Right hindlimb (tissue), 1 donor: ENCODE measurements at regions not wholly inside any gene's neighbourhood (a gene's known extent, or its start where the extent isn't known, plus 50 kb on each side); places are given as distances from the start of the nearest gene placed in this dataset.
"Not testable (repeated sequence)": the region's sequence is repeated elsewhere in the genome, so short reads cannot be mapped to it uniquely, and the experiment has no call there.

Experiments used
- DNase-seq: peaks from one replicate; pipeline ENCODE4 v3.0.0-alpha.2; 2018

DNA sequence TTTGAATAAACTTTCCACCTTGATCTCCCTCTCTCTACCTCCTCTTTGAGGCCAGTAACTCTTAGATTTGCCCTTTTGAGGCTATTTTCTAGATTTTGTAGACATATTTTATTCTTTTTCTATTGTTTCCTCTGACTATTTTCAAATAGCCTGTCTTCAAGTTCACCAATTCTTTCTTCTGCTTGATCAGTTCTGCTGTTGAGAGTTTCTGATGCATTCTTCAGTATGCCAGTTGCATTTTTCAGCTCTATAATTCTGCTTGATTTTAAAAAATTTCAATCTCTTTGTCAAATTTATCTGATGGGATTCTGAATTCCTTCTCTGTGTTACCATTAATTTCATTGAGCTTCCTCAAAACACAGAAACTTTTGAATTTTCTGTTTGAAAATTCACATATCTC is 257.5 kb downstream of the HAPSTR1 start:
- no peak for DNase-seq

DNA sequence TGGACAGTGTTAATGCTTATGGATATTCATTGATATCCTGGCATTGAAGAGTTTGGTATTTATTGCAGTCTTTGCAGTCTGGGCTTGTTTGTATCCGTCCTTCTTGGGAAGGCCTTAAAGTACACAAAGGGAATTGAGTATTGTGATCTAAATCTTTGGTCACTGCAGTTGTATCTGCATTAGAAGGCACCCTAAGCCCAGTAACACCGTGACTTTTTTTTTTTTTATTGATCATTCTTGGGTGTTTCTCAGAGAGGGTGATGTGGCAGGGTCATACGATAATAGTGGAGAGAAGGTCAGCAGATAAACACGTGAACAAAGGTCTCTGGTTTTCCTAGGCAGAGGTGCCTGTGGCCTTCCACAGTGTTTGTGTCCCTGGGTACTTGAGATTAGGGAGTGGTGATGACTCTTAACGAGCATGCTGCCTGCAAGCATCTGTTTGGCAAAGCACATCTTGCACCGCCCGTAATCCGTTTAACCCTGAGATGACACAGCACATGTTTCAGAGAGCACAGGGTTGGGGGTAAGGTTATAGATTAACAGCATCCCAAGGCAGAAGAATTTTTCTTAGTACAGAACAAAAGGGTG is 258.0 kb downstream of the HAPSTR1 start:
- not testable (repeated sequence) for DNase-seq

DNA sequence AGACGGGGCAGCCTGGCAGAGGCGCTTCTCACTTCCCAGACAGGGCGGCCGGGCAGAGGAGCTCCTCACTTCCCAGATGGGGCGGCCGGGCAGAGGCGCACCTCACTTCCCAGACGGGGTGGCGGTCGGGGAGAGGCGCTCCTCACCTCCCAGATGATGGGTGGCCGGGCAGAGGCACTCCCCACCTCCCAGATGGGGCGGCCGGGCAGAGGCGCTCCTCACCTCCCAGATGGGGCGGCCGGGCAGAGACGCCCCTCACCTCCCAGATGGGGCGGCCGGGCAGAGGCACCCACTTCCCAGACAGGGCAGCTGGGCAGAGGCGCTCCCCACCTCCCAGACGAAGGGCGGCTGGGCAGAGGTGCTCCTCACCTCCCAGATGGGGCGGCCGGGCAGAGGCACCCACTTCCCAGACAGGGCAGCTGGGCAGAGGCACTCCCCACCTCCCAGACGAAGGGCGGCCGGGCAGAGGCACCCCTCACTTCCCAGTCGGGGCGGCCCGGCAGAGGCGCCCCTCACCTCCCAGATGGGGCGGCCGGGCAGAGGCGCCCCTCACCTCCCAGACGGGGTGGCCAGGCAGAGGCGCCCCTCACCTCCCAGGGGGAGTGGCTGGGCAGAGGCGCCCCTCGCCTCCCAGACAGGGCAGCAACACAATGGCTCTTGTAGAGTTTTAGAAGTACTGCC is 258.8 kb downstream of the HAPSTR1 start:
- DNase-seq = not testable (repeated sequence)

DNA sequence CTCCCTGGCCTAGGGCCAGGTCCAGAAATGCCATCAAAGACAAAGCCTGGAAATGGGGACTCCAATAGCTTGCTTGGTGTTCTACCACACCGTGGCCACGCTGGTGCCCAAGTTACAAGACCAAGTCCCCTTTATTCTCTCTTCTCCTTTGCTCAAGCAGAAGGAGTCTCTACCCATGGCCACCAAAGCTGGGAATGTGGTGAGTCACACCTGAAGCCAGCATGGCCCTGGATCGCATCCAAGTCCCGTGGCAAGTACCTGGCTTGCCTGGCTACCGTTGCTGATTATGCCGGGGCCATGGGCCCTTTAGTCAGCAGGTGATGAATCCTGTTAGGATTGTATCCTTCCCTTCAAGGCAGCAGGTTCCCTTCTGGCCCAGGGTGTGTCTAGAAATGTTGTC is 260.0 kb downstream of the HAPSTR1 start:
- no peak for DNase-seq

GRCh38 chr16:9351841-9352434 is 260.5 kb downstream of the HAPSTR1 start:
- no peak for DNase-seq

DNA sequence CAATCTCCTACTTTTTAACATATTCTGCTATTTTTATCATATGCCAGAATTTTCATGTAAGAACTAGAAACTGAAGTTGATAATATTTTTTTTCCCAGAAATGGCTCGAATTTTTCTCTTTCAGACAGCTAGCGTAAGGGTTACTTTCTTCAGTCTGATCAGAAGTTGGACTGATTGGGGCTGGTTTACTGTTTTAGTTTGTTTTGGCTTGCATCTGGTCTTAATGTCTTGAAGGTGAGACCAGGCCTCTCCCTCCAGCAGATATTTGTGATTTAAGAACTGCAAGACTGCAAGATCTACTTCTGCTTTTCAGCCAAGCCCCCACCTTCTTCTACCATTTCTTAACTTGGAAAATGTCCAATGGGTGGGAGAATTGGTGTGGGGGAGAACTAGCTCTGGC is 266.4 kb downstream of the HAPSTR1 start:
- DNase-seq = no peak

GRCh38 chr16:9360075-9360474 is 268.6 kb downstream of the HAPSTR1 start:
- no peak for DNase-seq

- no peak for DNase-seq
Measured at GRCh38 chr16:9362050-9362449, 270.6 kb downstream of the HAPSTR1 start.

DNA sequence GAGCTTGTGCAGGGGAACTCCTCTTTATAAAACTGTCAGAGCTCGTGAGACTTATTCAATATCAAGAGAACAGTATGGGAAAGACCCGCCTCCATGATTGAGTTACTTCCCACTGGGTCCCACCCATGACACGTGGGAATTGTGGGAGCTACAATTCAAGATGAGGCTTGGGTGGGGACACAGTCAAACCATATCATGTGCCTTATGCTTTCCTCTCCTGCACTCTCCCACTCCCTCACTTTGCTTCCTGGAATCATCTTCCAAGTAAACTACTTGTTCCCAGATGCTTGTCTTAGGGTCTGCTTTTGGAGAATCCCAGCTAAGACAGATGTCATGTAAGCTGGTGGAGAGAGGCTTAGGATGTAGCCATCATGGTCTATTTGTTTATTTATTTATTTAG is 271.2 kb downstream of the HAPSTR1 start:
- no peak for DNase-seq

- no peak for DNase-seq
Measured at GRCh38 chr16:9363520-9363919, 272.1 kb downstream of the HAPSTR1 start.

DNA sequence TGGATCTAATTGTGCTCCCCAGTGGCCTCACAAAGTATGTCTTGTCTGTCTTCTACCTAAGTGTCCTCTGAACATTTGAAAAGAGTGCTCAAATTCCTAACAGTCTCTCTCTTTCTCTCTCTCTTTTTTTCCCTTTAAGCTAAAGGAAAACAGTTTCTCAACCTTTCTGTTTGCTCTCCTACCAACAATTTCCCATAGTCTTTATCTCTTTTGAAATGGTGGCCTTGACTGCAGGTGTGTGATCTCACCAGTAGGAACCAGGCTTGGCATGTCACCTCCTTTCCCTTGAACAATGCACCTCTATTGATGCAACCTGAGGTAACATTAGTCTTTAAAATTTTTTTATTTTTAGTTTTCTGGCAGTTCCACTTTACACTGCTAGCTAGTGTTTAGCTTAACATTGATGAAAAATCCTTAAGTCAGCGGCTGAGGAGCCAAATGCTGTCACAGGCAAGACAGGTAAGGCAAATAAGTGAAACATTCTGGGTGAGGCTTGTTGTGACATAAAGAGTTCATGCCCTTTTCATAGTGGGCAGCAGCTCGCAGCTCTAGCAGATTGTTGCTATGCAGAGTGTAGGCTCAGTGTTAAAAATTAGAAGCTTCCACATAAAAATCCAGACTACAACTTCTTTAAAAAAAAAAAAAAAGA is 273.4 kb downstream of the HAPSTR1 start:
- no peak for DNase-seq

GRCh38 chr16:9365370-9365728 is 273.9 kb downstream of the HAPSTR1 start:
- DNase-seq = peak; percentile 28

DNA sequence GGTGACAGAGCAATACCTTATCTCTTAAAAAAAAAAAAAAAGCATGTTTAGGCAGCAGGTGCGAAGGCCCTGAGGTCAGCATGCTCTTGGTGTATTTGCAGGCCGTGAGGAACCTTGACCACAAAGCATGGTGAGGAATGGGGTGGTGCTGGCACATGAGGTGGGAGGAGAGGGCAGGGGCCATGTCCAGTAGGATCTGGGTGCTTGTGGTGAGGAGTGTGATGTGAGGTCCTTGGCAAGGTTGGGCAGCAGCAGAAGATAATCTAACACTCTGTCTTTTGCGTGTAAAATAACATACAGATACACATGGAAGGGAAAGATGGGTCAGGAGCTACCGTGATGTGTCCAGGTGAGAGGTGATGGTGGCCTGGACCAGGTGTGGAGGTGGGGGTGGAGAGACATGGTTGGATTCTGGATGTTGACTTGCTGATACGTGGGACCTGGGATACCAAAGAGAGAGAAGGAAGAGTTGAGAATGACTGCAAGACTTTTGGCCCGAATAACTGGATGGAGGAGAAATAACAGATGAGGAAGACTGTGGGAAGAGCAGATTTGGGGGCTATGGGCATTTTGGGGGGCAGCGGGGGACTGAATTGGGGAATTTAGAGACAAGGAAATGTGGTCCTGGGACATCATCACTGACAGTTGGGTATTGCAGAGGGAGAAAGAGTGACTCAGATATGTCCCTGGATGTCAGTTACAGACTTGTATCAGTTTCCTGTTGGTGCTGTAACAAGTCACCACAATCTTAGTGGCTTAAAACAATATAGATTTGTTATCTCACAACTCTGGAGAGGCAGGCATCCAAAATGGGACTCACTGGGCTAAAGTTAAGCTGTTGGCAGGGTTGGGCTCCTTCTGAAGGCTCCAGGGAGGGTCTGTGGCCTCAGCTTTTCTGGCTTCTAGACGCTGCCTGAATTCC is 274.9 kb downstream of the HAPSTR1 start:
- DNase-seq = no peak

GRCh38 chr16:9370061-9370491 is 278.6 kb downstream of the HAPSTR1 start:
- no peak for DNase-seq

- DNase-seq = no peak
Measured at GRCh38 chr16:9371713-9372448, 280.4 kb downstream of the HAPSTR1 start.

DNA sequence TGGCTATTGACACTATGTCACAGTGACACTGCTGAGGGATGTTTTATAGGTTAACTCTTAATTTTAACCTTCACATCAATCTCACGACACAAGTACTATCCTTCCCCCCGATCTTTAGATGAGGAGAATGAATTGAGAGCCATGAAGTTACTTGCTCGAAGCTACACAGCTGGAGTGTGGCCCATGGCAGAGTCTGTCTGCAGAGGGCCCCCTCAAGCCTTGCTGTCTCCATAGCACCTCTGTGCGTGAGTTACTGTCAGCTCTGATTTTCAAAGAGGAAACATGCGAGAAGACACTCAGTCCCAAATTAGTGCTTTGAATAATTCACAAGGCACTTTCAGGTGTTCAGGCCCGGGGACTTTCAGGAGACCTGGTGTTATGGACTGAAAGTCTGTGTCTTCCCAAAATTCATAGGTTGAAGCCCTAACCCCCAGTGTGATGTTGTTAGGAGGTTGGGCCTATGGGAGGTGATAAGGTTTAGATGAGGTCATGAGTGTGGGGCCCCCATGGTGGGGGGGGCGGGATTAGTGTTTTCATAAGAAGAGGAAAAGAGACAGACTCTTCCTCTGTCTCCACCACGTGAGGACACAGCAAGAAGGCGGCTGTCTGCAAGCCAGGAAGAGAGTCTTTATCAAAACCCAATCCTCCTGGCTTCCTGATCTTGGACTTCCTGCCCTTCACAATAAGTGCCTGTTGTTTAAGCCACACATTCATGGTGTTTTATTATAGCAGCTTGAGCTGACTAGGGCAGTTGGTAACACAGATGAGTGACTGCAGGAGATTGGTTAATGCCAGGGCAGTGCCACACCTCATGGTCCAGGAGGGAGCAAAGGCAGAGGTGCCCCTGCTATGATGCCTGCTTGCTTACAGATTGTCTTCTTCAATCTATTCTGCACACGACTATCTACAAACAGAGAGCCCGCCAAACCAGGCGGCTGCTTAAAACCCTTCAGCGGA is 281.8 kb downstream of the HAPSTR1 start:
- no peak for DNase-seq

DNA sequence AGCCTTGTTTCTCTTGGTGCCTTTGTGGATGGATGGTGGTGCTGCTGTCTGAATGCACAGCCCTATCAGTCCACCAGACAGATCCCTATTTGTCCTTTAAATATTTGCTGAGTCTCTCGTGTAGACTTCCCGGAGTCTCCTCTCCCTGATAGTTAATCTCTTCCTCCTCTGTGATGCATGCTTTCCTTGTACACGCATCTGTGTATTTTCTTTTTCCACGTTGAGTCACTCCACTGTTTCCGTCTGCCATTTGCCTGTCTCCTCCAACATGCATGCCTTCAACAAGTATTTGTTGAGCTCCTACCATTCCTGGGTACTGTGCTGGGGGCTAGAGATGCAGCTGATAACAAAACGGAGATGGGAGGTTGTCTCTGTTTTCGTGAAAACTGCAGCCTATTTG is 282.6 kb downstream of the HAPSTR1 start:
- DNase-seq = no peak

DNA sequence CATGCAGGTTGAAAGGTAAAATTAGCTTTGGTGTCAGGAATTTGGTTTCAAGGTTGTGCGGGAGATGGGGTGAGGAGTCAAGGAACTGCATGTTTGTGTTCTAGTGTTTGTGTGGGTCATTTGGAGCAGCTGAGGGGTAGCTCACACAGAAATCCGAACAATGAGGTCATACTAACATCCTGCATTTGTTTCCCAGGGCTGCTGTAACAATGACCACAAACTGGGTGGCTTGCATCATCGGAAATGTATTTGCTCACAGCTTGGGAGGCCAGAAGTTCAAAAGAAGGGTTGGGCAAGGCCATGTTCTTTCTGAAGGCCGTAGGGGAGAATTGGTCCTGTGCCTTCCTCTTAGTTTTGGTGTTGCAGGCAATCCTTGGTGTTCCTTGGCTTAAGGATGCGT is 287.4 kb downstream of the HAPSTR1 start:
- DNase-seq = peak; percentile 38

- DNase-seq = no peak
Measured at GRCh38 chr16:9380221-9380620, 288.8 kb downstream of the HAPSTR1 start.

DNA sequence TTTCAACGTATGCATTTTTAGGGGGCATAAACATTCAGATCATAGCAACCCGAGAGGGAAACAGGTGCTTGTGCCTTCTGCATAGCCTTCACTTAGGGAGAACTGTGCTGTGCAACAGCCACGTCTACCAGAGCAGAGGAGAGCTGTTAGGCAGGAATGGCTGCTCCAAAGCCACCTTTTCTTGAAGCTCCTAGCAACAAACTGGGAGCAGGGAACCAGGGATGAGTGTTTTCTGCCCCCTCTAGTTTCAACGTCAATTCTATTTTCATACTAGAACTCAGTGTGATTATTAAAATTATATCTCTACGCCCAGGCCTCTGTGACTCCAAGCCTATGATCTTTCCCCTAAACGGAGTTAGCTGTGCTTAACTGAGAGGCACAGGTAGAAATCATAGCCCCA is 290.0 kb downstream of the HAPSTR1 start:
- no peak for DNase-seq

GRCh38 chr16:9381905-9382304 is 290.5 kb downstream of the HAPSTR1 start:
- DNase-seq = no peak
